HG03159 (cell line): ENCODE measurements at regions not wholly inside any gene's neighbourhood (a gene's known extent, or its start where the extent isn't known, plus 50 kb on each side); places are given as distances from the start of the nearest gene placed in this dataset.

Experiments used
- ATAC-seq: cut with Tn5 transposase; IDR thresholded peaks from one replicate; pipeline ENCODE4 v1.9.1; 2021; ENCODE audit warnings: mild to moderate bottlenecking, moderate library complexity; ENCODE audit not compliant: unreplicated experiment

DNA sequence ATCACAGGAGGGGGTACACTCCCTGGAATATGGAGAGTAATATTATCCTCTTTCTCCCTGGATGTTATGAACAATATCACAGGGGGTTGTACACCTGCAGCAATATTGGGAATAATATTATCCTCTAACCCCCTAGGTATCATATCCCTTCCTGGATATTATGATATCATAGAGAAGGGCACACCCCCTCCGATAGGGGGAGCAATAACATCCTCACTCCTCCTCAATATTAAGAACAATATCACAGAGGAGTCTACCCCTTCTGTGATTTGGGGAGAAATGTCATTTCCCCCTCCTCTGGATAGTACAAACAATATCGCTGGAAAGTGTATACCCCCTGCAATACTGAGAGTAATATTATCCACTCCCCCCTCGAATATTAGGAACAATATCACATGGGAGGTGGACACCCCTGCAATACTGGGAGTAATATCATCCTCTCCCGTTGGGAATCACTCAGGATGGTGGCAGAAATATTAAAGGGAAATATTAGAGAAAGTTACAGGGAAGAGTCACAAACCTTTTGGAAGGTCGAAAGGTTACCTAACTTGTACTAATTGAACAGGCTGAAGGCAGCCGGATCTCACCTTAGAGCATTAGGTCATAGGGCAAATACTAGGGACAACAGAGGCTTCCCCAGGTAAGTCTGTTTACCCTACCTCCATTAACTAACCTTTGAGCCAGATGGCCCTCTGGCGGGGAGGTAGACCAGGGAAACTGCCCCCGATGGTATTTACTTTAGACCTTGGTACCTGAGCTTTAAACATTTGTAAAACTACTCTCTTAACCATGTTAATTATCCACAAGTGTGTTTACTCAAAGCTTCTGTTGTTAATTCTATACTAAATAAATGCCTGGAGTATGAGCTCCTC is 57.5 kb upstream of the FREM1 start:
- ATAC-seq = no peak

DNA sequence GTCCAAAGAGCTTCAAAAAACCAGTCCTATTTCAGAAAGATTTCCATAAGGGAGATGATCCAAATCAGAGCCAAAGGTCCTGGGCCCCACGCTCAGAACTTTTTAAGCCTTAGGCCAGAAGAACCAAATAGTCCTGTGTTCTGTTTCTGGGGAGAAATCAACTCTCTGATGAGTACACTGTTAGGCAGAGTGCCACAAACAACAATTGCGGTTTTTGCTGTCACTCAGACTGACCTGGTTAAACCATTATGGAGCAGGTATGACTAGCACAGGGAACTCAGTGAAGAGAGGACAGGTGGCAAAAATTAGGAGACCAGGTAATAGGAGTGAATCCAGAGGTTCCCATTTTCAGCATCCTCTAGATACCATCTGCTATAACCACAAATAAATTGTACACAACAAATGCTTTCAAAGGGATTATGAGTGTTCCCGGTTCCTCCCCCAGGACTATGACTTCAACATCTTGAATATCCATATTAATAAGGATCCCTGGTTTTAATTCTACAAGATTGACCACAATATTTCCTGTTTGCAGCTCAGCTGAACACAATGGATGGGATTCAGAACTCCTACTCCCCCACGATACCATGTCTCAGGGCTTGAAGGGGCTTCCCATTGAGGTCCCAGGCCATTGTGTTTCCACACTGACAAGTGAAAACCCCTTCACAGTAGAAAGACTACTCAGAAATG is 52.1 kb upstream of the FREM1 start:
- no peak for ATAC-seq

DNA sequence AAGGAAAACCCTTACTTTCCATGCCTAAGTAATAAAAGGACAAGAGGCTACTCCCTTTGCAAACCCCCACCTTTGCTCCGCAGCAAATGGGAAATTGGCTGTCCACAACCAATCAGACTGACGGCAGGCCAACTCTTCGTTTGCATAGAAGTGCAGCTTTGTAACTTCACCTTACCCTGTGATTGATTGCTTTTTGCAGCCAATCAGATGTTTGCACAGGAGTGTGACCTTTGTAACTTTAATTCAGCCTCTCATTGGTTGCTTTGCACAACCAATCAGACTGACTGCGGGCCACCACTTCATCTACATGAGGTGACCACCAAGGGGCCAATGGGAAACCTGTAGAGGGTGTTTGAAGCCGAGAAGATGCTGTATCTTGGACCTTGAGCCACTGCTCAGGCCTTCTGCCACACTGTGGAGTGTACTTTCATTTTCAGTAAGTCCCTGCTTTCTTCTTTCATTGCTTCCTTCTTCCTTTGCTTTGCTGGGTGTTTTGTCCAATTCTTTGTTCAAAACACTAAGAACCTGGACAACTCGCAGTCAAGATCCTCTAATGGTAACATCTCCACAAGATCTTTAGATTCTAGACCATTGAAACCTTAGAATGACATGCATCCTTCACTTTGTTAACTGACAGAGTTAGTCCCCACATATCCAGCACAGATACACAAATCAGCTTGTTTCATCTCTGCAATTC is 51.3 kb upstream of the FREM1 start:
- no peak for ATAC-seq

DNA sequence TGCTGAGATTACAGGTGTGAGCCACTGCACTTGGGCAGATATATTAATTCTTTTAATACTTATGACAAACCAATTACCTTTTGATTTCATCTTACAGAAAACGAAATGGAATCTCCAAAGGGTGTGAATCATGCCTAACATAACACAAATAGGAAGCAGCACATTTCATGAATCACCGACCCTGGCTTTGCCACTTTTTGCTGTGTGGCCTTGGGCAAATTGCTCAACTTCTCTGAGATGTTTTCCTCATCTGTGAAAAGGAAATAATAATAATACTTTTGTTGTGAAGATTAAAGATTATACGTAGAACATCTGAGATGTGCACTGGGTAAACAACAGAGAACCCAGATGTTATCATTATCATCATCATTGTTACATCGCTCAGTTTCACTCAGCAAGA is 50.7 kb upstream of the FREM1 start:
- no peak for ATAC-seq
